Aorta (tissue), 5 donors: ENCODE measurements at regions not wholly inside any gene's neighbourhood (a gene's known extent, or its start where the extent isn't known, plus 50 kb on each side); places are given as distances from the start of the nearest gene placed in this dataset.
"Not testable (repeated sequence)": the region's sequence is repeated elsewhere in the genome, so short reads cannot be mapped to it uniquely, and the experiment has no call there.

Experiments
- ATAC-seq: fragments of 200-7000 bp; cut with Tn5 transposase; one replicate; pipeline ENCODE4 v1.9.1; 2022; ENCODE audit warnings: moderate library complexity; ENCODE audit not compliant: low FRiP score
- DNase-seq, 2 donors: peaks; one replicate each; pipeline ENCODE4 v3.0.0-alpha.2; 2020
- H3K27ac ChIP-seq, 2 donors: one replicate each; pipeline ENCODE4 v1.5.1; 2013; ENCODE audit warnings: low read length in 2 of 2, mild to moderate bottlenecking in 2 of 2, moderate library complexity in 2 of 2, control low read depth in 1 of 2, inconsistent platforms in 1 of 2, low read depth in 1 of 2
- H3K27me3 ChIP-seq, 2 donors: one replicate each; pipeline ENCODE4 v1.6.1; 2013; ENCODE audit warnings: control low read depth in 1 of 2, low read length in 1 of 2, mild to moderate bottlenecking in 1 of 2, moderate library complexity in 1 of 2; ENCODE audit not compliant: insufficient read depth in 2 of 2, control insufficient read depth in 1 of 2
- H3K36me3 ChIP-seq, 2 donors: one replicate each; pipeline ENCODE4 v1.6.1; 2013; ENCODE audit warnings: control low read depth in 1 of 2, low read length in 1 of 2, mild to moderate bottlenecking in 1 of 2; ENCODE audit not compliant: insufficient read depth in 2 of 2, control insufficient read depth in 1 of 2
- H3K4me1 ChIP-seq, 2 donors: one replicate each; pipeline ENCODE4 v1.6.1; 2013; ENCODE audit warnings: low read length in 2 of 2, control low read depth in 1 of 2, mild to moderate bottlenecking in 1 of 2, moderate library complexity in 1 of 2; ENCODE audit not compliant: insufficient read depth in 2 of 2, control insufficient read depth in 1 of 2
- H3K4me3 ChIP-seq, 2 donors: one replicate each; pipeline ENCODE4 v1.5.1; 2013; ENCODE audit warnings: low read length in 2 of 2, control low read depth in 1 of 2, mild to moderate bottlenecking in 1 of 2
- H3K9me3 ChIP-seq: one replicate; pipeline ENCODE4 v1.6.1; 2013; ENCODE audit warnings: mild to moderate bottlenecking, low read length; ENCODE audit not compliant: control insufficient read depth
- WGBS, 2 donors: extraction: QIAGEN DNeasy Blood & Tissue Kit; methylation state at CpG; one replicate each; pipeline ENCODE4 v1.1.7; 2013; 5-methylcytosine and 5-hydroxymethylcytosine counted together
- intact Hi-C, 2 donors: fragments of 100-400 bp; cut with DNase I; formaldehyde crosslinking; loops; one replicate each; pipeline versions ENCODE4 v1.14.2 to v1.15.0; 2022
- donor health status: healthy with polysubstance abuse.
- donor health status: Bipolar disorder and iron deficiency.
- donor health status: DM: no; HTN: no; CAD: no.
- donor health status: DM: no; HTN: no; CAD: no.
- donor health status: DM: yes; HTN: yes; CAD: no.

DNA sequence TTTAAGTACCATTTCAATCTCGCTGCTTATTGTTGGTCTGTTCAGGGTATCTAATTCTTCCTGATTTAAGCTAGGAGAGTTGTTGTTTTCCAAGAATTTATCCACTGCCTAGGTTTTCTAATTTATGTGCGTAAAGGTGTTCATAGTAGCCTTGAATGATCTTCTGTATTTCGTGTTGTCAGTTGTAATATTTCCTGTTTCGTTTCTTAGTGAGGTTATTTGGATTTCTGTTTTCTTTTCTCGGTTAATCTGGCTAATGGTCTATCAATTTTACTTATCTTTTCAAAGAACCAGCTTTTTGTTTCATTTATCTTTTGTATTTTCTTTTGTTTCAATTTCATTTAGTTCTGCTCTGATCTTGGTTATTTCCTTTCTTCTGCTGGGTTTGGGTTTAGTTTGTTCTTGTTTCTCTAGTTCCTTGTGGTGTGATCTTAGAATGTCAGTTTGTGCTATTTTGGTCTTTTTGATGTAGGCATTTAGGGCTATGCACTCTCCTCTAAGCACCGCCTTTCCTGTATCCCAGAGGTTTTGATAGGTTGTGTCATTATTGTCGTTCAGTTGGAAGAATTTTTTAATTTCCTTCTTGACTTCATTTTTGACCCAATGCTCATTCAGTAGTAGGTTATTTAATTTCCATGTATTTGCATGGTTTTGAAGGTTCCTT is 92.5 kb upstream of the CSRP2 start:
- H3K27me3 ChIP-seq, H3K36me3 ChIP-seq, H3K4me3 ChIP-seq, DNase-seq, H3K4me1 ChIP-seq, H3K27ac ChIP-seq, H3K9me3 ChIP-seq, intact Hi-C loops, ATAC-seq: not testable (repeated sequence)
- 81 to 82% methylated on average over 7 of the region's 7 CpGs for WGBS, 2 donors

DNA sequence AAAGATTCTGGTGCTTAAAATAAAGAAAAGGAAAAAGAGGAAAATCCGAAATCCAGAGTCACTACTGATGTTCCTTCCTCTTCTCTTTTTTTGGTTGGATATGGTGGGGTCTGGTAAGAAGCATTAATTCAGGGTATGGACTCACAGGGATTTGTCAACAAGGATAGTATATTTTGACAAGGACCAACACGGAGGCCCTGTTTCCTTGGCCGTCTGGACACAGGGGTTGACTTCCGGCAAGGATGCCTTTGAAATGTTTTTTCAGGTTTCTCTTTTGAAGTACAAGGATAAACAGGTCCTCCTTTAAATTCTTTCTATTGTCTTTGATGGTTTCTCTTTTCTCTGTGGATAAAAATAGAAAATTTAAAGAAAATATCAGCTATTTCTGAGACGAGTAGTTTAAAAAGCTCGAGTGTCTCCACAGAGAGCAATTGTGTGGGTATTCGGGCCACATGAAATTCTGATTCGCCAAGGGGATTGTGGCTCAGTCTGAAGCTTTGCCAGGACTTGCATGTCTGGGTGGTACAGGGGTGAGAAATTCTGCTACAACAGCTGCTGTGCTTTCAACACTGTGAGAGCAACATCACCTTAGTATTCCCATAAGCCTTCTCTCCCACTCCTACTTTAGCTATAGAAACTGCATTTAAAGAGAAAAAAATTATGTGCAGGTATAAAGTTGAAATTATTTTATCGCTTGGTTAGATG is 88.5 kb upstream of the CSRP2 start:
- WGBS, 2 donors, result 76 to 78% methylated on average over 9 of the region's 9 CpGs
- H3K27me3 ChIP-seq, result no peaks in the 10 kb centered on the region
- ATAC-seq (no peak), DNase-seq (no peak)
- no peak overlapping the region for H3K27ac ChIP-seq
- no peaks in the 10 kb centered on the region for H3K36me3 ChIP-seq
- H3K4me1 ChIP-seq, result no peaks in the 10 kb centered on the region
- no peak overlapping the region for H3K4me3 ChIP-seq
- intact Hi-C loops, result no loop called here
- no peaks in the 10 kb centered on the region for H3K9me3 ChIP-seq

- intact Hi-C loops, result no loop called here
- no peak overlapping the region for H3K4me3 ChIP-seq
- H3K36me3 ChIP-seq, result no peaks in the 10 kb centered on the region
- DNase-seq (no peak), ATAC-seq (no peak)
- 87 to 90% methylated on average over 6 of the region's 6 CpGs for WGBS, 2 donors
- no peaks in the 10 kb centered on the region for H3K4me1 ChIP-seq
- H3K9me3 ChIP-seq, result no peaks in the 10 kb centered on the region
- H3K27ac ChIP-seq, result no peak overlapping the region
- no peaks in the 10 kb centered on the region for H3K27me3 ChIP-seq
Measured at GRCh38 chr12:76964784-76965571, 86.2 kb upstream of the CSRP2 start.

DNA sequence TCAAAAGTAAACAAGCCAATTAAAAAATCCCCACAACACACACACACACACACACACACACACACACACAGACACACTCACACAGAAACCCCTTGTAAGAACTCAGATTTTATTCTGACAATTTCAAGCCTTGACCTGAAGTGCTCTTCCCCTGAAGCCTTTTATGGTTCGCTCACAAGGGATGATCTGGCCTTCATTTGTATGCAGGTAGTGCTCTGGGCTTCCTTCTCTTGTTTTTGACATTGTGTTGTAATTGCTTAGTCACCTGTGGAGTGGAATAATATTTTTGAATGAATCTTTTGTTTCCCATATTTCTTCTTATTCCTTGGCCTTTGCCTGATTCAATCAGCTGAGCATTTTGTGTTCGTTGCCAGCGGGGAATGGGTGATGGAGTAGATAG is 83.3 kb upstream of the CSRP2 start:
- Histone ChIP-seq H3K36me3 (no peaks in the 10 kb centered on the region), H3K27me3 (no peaks in the 10 kb centered on the region), H3K4me1 (no peaks in the 10 kb centered on the region), H3K4me3 (no peak overlapping the region), H3K9me3 (no peaks in the 10 kb centered on the region), H3K27ac (no peak overlapping the region)
- intact Hi-C loops, result no loop called here
- DNase-seq, result no peak
- no peak for ATAC-seq
- 89 to 90% methylated on average over 3 of the region's 3 CpGs for WGBS, 2 donors

GRCh38 chr12:76957301-76957700 is 78.5 kb upstream of the CSRP2 start:
- Histone ChIP-seq H3K36me3 (no peaks in the 10 kb centered on the region), H3K4me3 (no peak overlapping the region), H3K4me1 (no peaks in the 10 kb centered on the region), H3K27ac (no peak overlapping the region), H3K9me3 (no peaks in the 10 kb centered on the region), H3K27me3 (no peaks in the 10 kb centered on the region)
- DNase-seq (no peak), ATAC-seq (no peak)
- intact Hi-C loops, result no loop called here

- DNase-seq (no peak), ATAC-seq (no peak)
- H3K4me3 ChIP-seq, result no peak overlapping the region
- no peaks in the 10 kb centered on the region for H3K27me3 ChIP-seq
- no peaks in the 10 kb centered on the region for H3K36me3 ChIP-seq
- H3K27ac ChIP-seq, result no peak overlapping the region
- no peaks in the 10 kb centered on the region for H3K4me1 ChIP-seq
- H3K9me3 ChIP-seq, result no peaks in the 10 kb centered on the region
- intact Hi-C loops, result no loop called here
- WGBS, 2 donors, result 48 to 52% methylated on average over 2 of the region's 2 CpGs
Measured at GRCh38 chr12:76952995-76953394, 74.2 kb upstream of the CSRP2 start.

DNA sequence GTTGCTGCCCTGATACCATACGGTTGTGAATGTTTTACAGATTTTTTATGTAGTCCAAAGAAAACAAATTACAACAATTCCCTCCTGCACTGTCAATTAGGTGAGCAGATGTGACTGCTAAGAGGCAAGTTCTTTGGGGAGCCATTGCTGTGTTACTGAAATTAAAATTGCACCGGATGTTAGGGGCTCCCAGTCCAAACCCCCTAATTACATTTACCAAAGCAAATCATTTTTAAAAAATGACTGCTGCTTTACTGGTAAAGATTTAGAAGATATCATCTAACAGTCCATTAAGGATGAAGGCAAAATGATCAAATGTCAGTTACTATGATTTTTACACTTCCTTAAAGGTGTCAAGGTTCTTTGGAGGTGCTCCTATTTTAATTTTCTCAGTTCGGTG is 70.1 kb upstream of the CSRP2 start:
- Histone ChIP-seq H3K4me3 (no peak overlapping the region), H3K4me1 (no peaks in the 10 kb centered on the region), H3K9me3 (no peaks in the 10 kb centered on the region), H3K36me3 (no peaks in the 10 kb centered on the region), H3K27ac (no peak overlapping the region), H3K27me3 (no peaks in the 10 kb centered on the region)
- DNase-seq, result no peak
- intact Hi-C loops, result no loop called here
- ATAC-seq, result no peak
- WGBS, 2 donors, result 62 to 69% methylated on average over 3 of the region's 3 CpGs

GRCh38 chr12:76947304-76947703 is 68.5 kb upstream of the CSRP2 start:
- 95 to 98% methylated on average over 3 of the region's 3 CpGs for WGBS, 2 donors
- Histone ChIP-seq H3K36me3 (no peaks in the 10 kb centered on the region), H3K4me1 (peaks cover 0 to 2% of the 10 kb centered on the region in 2 donors), H3K9me3 (no peaks in the 10 kb centered on the region), H3K27ac (no peak overlapping the region), H3K4me3 (no peak overlapping the region), H3K27me3 (no peaks in the 10 kb centered on the region)
- no peak for ATAC-seq
- intact Hi-C loops, result no loop called here
- no peak for DNase-seq

GRCh38 chr12:76946446-76946845 is 67.6 kb upstream of the CSRP2 start:
- Histone ChIP-seq H3K36me3 (no peaks in the 10 kb centered on the region), H3K4me1 (peaks cover 0 to 2% of the 10 kb centered on the region in 2 donors), H3K27ac (no peak overlapping the region), H3K9me3 (no peaks in the 10 kb centered on the region), H3K27me3 (no peaks in the 10 kb centered on the region), H3K4me3 (no peak overlapping the region)
- no peak for DNase-seq
- ATAC-seq, result no peak
- WGBS, 2 donors, result 94 to 96% methylated on average over 6 of the region's 6 CpGs
- intact Hi-C loops, result no loop called here
